H1 (cell line): ENCODE measurements at regions not wholly inside any gene's neighbourhood (a gene's known extent, or its start where the extent isn't known, plus 50 kb on each side); places are given as distances from the start of the nearest gene placed in this dataset.

Experiments
- CTCF ChIA-PET: fragments of 300-600 bp; sonication (Branson Sonifier 250); formaldehyde crosslinking; loops from one replicate; lab custom pipeline; 2021; ENCODE audit not compliant: partially characterized antibody; lab: Charles Lee
- POLR2A ChIA-PET: fragments of 300-600 bp; sonication (Branson Sonifier 250); formaldehyde crosslinking; loops from one replicate; lab custom pipeline; 2021; ENCODE audit warnings: inconsistent platforms; ENCODE audit not compliant: partially characterized antibody; lab: Charles Lee
- DNase-seq, 2 experiments: peaks; one replicate each; pipeline versions ENCODE4 v3.0.0 to v3.0.0-alpha.2; 2010 to 2022; ENCODE audit warnings: low spot score in 2 of 2, low read depth in 1 of 2, mixed read lengths in 1 of 2
- FAIRE-seq: peaks from 2 replicates; lab custom pipeline; 2011; peaks lifted over from hg19 to GRCh38; lab: Jason Lieb, UNC
- H2AFZ ChIP-seq: 2 replicates; pipeline ENCODE4 v1.8.1; 2012; ENCODE audit warnings: low read length, inconsistent platforms
- H2AK5ac ChIP-seq: 2 replicates; pipeline ENCODE4 v1.6.1; 2013; ENCODE audit warnings: low read depth, low read length
- H2BK120ac ChIP-seq: replicated peaks from 2 replicates; pipeline ENCODE3; 2013; ENCODE audit warnings: low read depth, low read length, inconsistent platforms
- H2BK12ac ChIP-seq: 2 replicates; pipeline ENCODE4 v1.6.1; 2013; ENCODE audit warnings: low read depth, low read length
- H2BK15ac ChIP-seq: 2 replicates; pipeline ENCODE4 v1.6.1; 2013; ENCODE audit warnings: low read length
- H2BK20ac ChIP-seq: 2 replicates; pipeline ENCODE4 v1.6.1; 2013; ENCODE audit warnings: low read length
- H2BK5ac ChIP-seq: 2 replicates; pipeline ENCODE4 v1.6.1; 2013; ENCODE audit warnings: low read depth, low read length
- H3K14ac ChIP-seq: 2 replicates; pipeline ENCODE4 v1.6.1; 2013; ENCODE audit warnings: inconsistent platforms; ENCODE audit not compliant: insufficient read length
- H3K18ac ChIP-seq: 2 replicates; pipeline ENCODE4 v1.6.1; 2013; ENCODE audit warnings: low read length; ENCODE audit errors: extremely low read depth
- H3K23ac ChIP-seq: 2 replicates; pipeline ENCODE4 v1.6.1; 2013; ENCODE audit warnings: inconsistent platforms; ENCODE audit not compliant: insufficient read length
- H3K23me2 ChIP-seq: 2 replicates; pipeline ENCODE4 v1.6.1; 2013; ENCODE audit warnings: low read depth, low read length
- H3K27ac ChIP-seq: 2 replicates; pipeline ENCODE4 v1.6.1; 2011; ENCODE audit warnings: low read depth, low read length, inconsistent platforms
- H3K27me3 ChIP-seq, 4 experiments: replicated peaks in 1 of 4; 1 replicate in 1 of 4; 2 replicates in 3 of 4; pipeline versions ENCODE4 v1.6.1 to v1.8.1; 2011 to 2013; ENCODE audit warnings: low read length in 3 of 4, mild to moderate bottlenecking in 3 of 4, inconsistent platforms in 2 of 4, mixed read lengths in 2 of 4, moderate library complexity in 1 of 4; ENCODE audit not compliant: control insufficient read depth in 3 of 4, insufficient read depth in 3 of 4; ENCODE audit errors: extremely low read depth in 1 of 4
- H3K36me3 ChIP-seq, 4 experiments: 2 replicates each; pipeline versions ENCODE4 v1.6.1 to v1.8.1; 2011 to 2013; ENCODE audit warnings: mild to moderate bottlenecking in 4 of 4, low read length in 3 of 4, moderate library complexity in 2 of 4, control low read depth in 1 of 4, inconsistent platforms in 1 of 4; ENCODE audit not compliant: insufficient read depth in 4 of 4, control insufficient read depth in 2 of 4
- H3K4ac ChIP-seq: replicated peaks from 2 replicates; pipeline ENCODE3; 2013; ENCODE audit warnings: low read length, low read depth, mixed read lengths, inconsistent platforms; ENCODE audit not compliant: insufficient read length
- H3K4me1 ChIP-seq, 4 experiments: replicated peaks in 1 of 4; 1 replicate in 1 of 4; 2 replicates in 3 of 4; pipeline versions ENCODE4 v1.6.1 to v1.8.1; 2011 to 2013; ENCODE audit warnings: low read length in 3 of 4, inconsistent platforms in 2 of 4, mixed read lengths in 1 of 4; ENCODE audit not compliant: insufficient read depth in 4 of 4, control insufficient read depth in 3 of 4
- H3K4me2 ChIP-seq, 2 experiments: 2 replicates each; pipeline versions ENCODE4 v1.6.1 to v1.8.1; 2011 to 2013; ENCODE audit warnings: low read depth in 2 of 2, low read length in 2 of 2, control low read depth in 1 of 2, inconsistent platforms in 1 of 2, mild to moderate bottlenecking in 1 of 2; ENCODE audit not compliant: insufficient read depth in 1 of 2
- H3K4me3 ChIP-seq, 4 experiments: fragments of 200-600, 300-600 bp in 1 of 4; sonication (generic), shearing (Covaris generic), sonication (Bioruptor Twin) in 1 of 4; 2 replicates each; pipeline versions ENCODE4 v1.5.1 to v1.8.1; 2011 to 2016; ENCODE audit warnings: low read length in 4 of 4, low read depth in 3 of 4, control low read depth in 2 of 4, inconsistent platforms in 2 of 4, mild to moderate bottlenecking in 2 of 4, mixed read lengths in 1 of 4, moderate library complexity in 1 of 4; ENCODE audit not compliant: insufficient read depth in 2 of 4; ENCODE audit errors: extremely low read depth in 1 of 4
- H3K56ac ChIP-seq: replicated peaks from 2 replicates; pipeline ENCODE3; 2013; ENCODE audit warnings: low read depth, mild to moderate bottlenecking, mixed read lengths, low read length, inconsistent platforms; ENCODE audit not compliant: insufficient read length
- H3K79me1 ChIP-seq: 2 replicates; pipeline ENCODE4 v1.6.1; 2013; ENCODE audit warnings: low read depth, low read length, control low read depth
- H3K79me2 ChIP-seq, 2 experiments: 2 replicates each; pipeline versions ENCODE4 v1.6.1 to v1.8.1; 2012 to 2013; ENCODE audit warnings: low read length in 2 of 2, mild to moderate bottlenecking in 2 of 2, inconsistent platforms in 1 of 2; ENCODE audit not compliant: insufficient read depth in 2 of 2, control insufficient read depth in 1 of 2
- H3K9ac ChIP-seq, 4 experiments: replicated peaks in 1 of 4; 1 replicate in 1 of 4; 2 replicates in 3 of 4; pipeline versions ENCODE4 v1.6.1 to v1.8.1; 2011 to 2013; ENCODE audit warnings: low read depth in 3 of 4, low read length in 3 of 4, control low read depth in 2 of 4, mild to moderate bottlenecking in 2 of 4, moderate library complexity in 2 of 4, inconsistent platforms in 1 of 4; ENCODE audit errors: extremely low read depth in 1 of 4
- H3K9me3 ChIP-seq, 2 experiments: 2 replicates each; pipeline versions ENCODE4 v1.6.1 to v1.8.1; 2012 to 2013; ENCODE audit warnings: mild to moderate bottlenecking in 2 of 2, moderate library complexity in 2 of 2, control low read depth in 1 of 2, inconsistent platforms in 1 of 2, low read depth in 1 of 2, low read length in 1 of 2, mixed read lengths in 1 of 2; ENCODE audit not compliant: insufficient read depth in 2 of 2
- H4K20me1 ChIP-seq, 2 experiments: replicated peaks in 1 of 2; 2 replicates each; pipeline versions ENCODE3 to v1.8.1; 2011 to 2013; ENCODE audit warnings: inconsistent platforms in 2 of 2, low read length in 2 of 2, mild to moderate bottlenecking in 1 of 2; ENCODE audit not compliant: insufficient read depth in 2 of 2, control insufficient read depth in 1 of 2
- H4K5ac ChIP-seq: 2 replicates; pipeline ENCODE4 v1.6.1; 2013; ENCODE audit warnings: low read length, low read depth, mixed read lengths, inconsistent platforms; ENCODE audit not compliant: insufficient read length
- H4K8ac ChIP-seq: 2 replicates; pipeline ENCODE4 v1.8.0; 2013; ENCODE audit warnings: mild to moderate bottlenecking, moderate library complexity, low read length, inconsistent platforms; ENCODE audit not compliant: insufficient read depth; ENCODE audit errors: extremely low read depth
- H4K91ac ChIP-seq: replicated peaks from 2 replicates; pipeline ENCODE3; 2013; ENCODE audit warnings: low read length, mixed read lengths, inconsistent platforms; ENCODE audit not compliant: insufficient read length
- E2F6 ChIP-seq: IDR thresholded peaks from 2 replicates; pipeline ENCODE4 v1.6.1; 2012; ENCODE audit warnings: inconsistent platforms
- HDAC2 ChIP-seq, 2 experiments: fragments of 300-600 bp in 1 of 2; sonication (generic) in 1 of 2; IDR thresholded peaks; 2 replicates each; pipeline ENCODE4 v1.6.1; 2011 to 2012; ENCODE audit warnings: low read depth in 2 of 2, low read length in 2 of 2, mild to moderate bottlenecking in 2 of 2, moderate library complexity in 2 of 2, borderline replicate concordance in 1 of 2, inconsistent platforms in 1 of 2
- HDAC6 ChIP-seq: IDR thresholded peaks from one replicate; pipeline ENCODE4 v1.7.1; 2012; ENCODE audit warnings: low read depth, mild to moderate bottlenecking, inconsistent platforms, low read length, moderate library complexity
- WGBS, 2 experiments: shearing (Covaris generic) in 1 of 2; methylation state at CpG; one replicate each; pipeline versions ENCODE4 v1.1.6 to v1.1.7; 2013 to 2015; ENCODE audit warnings: low lambda C conversion rate in 2 of 2, mixed read lengths in 2 of 2, inconsistent platforms in 1 of 2, low coverage in 1 of 2, missing lambda C conversion rate in 1 of 2; ENCODE audit not compliant: insufficient replicate concordance in 2 of 2, insufficient coverage in 1 of 2, insufficient read length in 1 of 2; ENCODE audit errors: extremely low coverage in 1 of 2, missing lambda C conversion rate in 1 of 2; 5-methylcytosine and 5-hydroxymethylcytosine counted together

- FAIRE-seq = no peak
- ChIA-PET CTCF (interaction anchor here (0.7 to 2.0 kb wide), 6 partner anchors 16 to 896 kb away, joined by 3 to 6 read pairs (median 4); no protein-coding TSS in a partner anchor), POLR2A (no interaction called here)
- Histone ChIP-seq H3K23ac (no peak overlapping the region), H4K5ac (no peak overlapping the region), H3K36me3 (no peaks in the 10 kb centered on the region), H3K79me1 (no peaks in the 10 kb centered on the region), H3K27me3 (no peaks in the 10 kb centered on the region; a peak in 2 of 7 replicates), H3K56ac (no peak overlapping the region), H3K4me1 (peaks cover 0 to 6% (median 1%) of the 10 kb centered on the region in 4 experiments; a peak in 2 of 7 replicates), H3K4ac (no peak overlapping the region), H2BK120ac (no peak overlapping the region), H2AFZ (no peak overlapping the region), H2BK20ac (no peak overlapping the region), H4K91ac (no peak overlapping the region), H3K27ac (no peak overlapping the region), H3K9ac (no peak overlapping the region), H3K79me2 (no peaks in the 10 kb centered on the region), H3K9me3 (peaks cover 3 to 6% of the 10 kb centered on the region in 2 experiments; a peak in 2 of 4 replicates), H4K20me1 (peaks cover 0 to 2% of the 10 kb centered on the region in 2 experiments), H2BK12ac (no peak overlapping the region), H3K23me2 (peaks cover 9% of the 10 kb centered on the region; the same call in 1 of the 2 replicates), H3K14ac (no peak overlapping the region), H2BK15ac (no peak overlapping the region), H3K18ac (no peak overlapping the region), H4K8ac (no peak overlapping the region), H3K4me3 (no peak overlapping the region), H2BK5ac (no peak overlapping the region), H2AK5ac (no peak overlapping the region), H3K4me2 (no peak overlapping the region)
- DNase-seq = no peak
- TF ChIP-seq HDAC2 (IDR thresholded peaks at IDR 0.05; ENCODE audit: borderline replicate concordance in 1 of 2, low read depth in 2 of 2, low read length in 2 of 2) = no peak
- TF ChIP-seq E2F6 = no peak
- no peak for TF ChIP-seq HDAC6
- 91% methylated on average over 14 of the region's 14 CpGs; no CpG with 5 or more reads in 1 of the 2 experiments for WGBS, 2 experiments
Measured at GRCh38 chr16:87206646-87207451, 110.3 kb downstream of the C16orf95 start.
